GM18909 (cell line): ENCODE measurements at regions not wholly inside any gene's neighbourhood (a gene's known extent, or its start where the extent isn't known, plus 50 kb on each side); places are given as distances from the start of the nearest gene placed in this dataset.
"Not testable (repeated sequence)": the region's sequence is repeated elsewhere in the genome, so short reads cannot be mapped to it uniquely, and the experiment has no call there.

Source experiments
- ATAC-seq: cut with Tn5 transposase; IDR thresholded peaks from one replicate; pipeline ENCODE4 v1.9.1; 2021; ENCODE audit warnings: mild to moderate bottlenecking; ENCODE audit not compliant: unreplicated experiment, poor library complexity

DNA sequence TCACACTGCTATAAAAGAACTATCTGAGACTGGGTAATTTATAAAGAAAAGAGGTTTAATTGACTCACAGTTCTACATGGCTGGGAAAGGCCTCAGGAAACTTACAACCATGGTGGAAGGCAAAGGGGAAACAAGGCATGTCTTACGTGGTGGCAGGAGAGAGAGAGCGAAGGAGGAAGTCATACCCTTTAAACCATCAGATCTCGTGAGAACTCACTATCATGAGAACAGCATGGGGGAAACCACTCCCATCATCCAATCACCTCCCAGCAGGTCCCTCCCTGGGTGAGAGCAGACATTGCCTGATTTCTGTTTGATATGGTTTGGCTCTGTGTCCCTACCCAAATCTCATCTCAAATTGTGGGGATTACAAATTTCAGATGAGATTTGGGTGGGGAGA lies 86.9 kb upstream of the CTDP1 start:
- ATAC-seq = not testable (repeated sequence)

DNA sequence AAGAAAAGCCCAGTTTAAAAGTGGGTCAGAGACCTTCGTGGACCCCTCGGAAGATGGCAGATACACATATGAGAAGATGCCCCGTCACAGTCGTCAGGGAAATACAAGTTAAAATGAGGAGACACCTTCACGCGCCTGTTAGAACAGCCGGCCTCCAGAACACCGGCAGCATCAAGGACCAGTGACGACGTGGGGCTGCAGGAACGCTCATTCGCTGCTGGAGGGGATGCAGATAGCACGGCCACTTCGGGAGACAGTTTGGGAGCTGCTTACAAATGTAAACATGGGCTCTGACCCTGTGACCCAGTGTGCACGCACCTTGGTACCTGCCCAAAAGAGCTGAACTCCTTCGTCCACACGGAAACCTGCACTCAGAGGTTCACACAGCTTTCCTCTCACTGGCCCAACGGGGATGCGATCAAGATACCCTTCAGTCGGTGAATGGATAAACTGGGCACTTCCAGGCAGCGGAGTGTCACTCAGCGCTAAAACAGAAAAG lies 83.7 kb upstream of the CTDP1 start:
- no peak for ATAC-seq

DNA sequence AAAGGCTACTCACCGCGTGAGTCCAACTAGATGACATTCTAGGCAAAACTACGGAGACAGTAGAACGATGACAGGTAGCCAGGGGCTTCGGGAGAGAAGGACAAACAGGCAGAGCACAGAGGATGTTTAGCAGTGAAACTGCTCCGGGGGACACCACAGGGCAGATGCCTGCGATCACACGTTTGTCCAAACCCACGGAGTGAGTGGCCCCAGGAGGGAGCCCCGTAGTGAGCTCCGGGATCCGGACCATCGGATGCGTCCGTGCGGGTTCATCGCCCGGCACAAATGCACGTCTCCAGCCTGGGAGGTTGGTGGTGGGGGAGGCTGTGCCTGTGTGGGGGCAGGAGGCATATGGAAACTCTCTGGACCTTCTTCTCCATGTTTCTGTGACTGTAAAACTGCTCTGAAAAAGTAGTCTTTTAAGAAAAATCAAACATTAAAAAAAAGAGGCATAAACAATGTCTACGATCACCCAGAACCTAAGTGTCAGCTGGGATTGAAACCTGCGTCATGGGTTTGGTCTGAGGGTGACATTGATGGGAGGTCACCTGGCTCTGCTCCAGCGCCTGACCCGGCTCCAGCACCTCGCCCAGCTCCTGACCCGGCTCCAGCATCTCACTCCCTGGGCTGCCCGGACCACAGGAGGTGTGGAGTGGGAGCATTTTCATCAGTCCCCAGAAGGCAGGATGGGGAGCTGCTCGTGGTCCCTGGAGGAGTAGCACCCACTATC lies 83.0 kb upstream of the CTDP1 start:
- ATAC-seq = no peak

DNA sequence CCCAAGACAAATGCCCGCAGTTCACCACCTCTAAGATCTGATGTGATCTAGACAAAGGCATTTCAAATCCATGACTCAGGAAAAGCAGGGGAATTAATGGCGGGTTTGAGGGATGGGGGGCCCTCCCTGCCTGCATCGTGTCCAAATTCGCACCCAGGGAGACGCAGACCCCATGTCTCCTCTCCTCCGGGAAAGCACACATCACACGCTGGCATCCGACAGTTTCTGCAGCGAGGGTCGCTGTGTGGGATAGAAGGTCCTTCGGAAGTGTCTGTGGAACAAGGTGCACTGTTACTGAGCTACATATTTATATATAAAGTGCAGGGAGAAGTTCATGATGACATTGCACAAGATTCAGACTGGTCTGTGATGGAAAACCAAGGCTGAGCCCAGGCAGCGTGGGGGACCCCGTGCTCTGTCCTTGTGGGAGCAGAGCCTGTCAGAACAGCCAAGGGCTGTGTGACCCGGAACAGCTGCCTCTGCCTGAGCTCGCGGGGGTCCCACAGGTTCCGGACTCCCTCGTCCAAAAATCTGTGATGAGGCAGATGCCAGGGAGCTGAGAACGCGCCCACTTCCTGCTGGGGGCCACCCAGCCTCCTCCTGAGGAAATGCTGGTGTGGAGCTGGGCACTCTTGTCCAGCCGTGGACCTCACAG lies 82.3 kb upstream of the CTDP1 start:
- no peak for ATAC-seq

DNA sequence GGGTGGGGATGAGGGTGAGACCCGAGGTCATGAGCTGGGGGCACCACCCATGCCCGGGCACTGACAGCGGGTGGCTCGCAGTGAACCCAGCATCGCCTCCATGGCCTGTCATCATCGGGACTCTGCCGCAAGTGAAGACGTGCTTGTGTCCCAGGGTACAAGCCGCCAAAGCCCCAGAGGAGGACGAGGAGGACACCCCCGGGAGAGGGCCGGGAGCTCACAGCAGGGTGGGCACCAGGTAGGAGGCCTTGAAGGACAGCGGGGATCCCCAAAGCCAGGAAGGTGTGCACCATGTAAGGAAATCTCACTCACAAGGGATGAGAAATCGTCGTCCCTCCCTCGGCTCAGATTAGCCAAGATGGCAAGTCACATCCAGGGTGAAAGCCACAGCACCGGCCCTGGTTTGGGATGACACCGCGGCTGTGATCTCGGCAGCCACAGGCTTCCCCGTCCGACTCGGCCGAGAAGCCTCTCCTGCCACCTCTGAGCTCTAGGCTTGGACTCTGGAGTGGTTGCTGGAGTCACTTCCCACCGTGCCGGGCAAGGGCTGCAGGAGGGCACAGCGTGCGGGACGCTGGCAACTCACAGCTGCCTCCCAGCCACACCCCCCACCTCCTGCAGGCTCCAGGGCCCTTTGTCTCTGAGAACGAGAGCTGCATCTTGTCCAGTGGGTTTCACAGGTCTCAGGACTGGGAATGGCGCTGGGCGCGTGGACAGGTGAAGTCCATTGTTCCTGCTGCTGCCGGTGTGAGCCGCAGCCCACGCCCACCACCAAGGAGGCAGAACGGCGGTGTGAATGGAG lies 81.6 kb upstream of the CTDP1 start:
- ATAC-seq = no peak

DNA sequence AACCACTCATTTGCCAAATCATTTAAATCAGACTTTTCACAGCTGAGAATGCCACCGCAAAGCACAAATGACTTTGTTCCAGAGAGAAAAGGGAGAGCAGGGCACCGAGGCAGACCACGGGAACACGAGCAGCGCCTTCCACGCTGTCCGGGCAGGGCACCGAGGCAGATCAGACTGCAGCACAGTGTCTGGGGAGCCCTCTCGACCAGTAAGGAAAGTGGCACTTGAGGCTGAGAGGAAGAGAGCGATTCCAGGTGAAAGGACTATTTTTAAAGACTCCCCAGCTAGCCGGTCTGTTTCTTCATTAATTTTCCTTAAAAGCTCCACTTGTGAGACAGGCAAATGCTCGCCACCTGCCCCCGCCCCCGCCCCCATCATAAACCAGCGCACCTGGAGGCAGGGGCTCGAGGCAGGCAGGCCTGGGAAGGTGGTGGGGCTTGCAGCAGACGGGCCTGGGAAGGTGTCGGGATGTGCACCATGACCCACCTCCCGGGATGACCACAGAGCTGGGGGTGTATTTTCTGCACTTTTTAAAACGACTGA lies 80.9 kb upstream of the CTDP1 start:
- ATAC-seq = no peak

DNA sequence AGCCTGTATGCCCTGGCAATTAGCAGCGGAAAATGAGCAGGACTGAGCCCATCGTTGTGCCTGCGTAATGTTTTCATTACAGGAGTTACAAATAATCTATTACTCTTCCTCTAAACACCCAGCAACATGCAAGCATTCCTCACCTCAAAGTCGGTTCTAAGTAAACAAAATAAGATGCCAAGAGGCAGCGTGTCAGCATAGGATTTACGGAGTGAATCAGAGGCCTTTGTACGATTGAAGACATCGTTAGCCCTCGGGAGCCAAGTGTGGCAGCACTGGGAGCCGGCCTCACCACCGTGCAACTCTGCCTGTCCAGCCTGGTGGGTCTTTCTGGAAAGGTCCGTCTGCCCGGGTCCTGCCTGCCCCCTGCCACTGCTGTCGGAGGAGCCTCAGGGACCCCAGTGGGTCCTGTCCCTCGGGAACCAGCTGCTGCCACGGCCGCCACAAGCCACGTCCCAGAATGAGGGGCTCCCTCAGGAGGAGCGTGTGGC lies 80.1 kb upstream of the CTDP1 start:
- no peak for ATAC-seq

DNA sequence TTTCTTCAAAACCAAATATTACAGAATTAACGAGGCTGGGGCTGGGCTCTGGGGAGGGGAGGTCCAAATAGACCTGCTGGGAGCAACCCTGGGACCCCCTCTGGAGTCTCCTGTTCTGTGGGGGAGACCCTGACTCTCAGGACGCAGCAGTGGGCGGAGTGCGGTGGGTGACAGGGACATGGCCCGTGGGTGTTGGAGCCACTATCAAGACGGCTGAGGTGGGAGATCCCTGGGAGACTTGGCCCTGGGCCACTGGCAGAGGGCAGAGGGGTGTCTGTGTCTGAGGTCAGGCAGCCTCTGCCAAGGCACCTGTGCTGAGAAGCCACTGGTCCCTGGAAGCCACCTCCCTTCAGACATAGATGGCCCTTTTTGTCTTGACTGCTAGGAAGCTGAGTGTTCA lies 79.5 kb upstream of the CTDP1 start:
- ATAC-seq = no peak

DNA sequence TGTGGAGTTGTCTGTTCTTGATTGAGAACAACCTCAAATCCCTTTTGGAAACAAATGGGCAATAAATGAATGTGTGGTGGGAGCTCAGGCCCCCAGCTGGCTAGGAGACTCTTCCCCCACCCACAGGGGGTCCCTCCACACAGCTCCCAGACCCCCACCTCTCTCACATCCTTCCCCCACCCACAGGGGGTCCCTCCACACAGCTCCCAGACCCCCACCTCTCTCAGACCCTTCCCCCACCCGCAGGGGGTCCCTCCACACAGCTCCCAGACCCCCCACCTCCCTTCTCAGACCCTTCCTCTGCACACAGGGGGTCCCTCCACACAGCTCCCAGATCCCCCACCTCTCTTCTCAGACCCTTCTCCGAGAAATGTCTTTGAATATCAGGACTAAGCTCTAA lies 79.0 kb upstream of the CTDP1 start:
- no peak for ATAC-seq

DNA sequence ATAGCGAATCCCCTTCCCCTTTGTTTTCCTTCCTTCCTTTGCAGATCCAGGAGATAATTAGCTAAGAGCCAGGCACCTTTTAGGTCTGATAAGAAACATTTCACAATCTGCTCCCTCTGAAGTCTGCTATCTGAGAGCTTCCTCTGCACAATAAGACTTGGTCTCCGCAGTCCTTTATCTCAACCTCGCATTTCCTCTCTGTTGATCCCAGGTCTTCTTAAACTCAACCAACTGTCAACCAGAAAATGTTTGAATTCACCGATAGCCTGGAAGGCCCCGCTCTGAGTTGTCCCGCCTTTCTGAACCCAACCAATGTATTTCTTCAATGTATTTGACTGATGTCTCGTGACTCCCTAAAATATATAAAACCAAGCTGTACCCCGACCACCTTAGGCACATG lies 78.4 kb upstream of the CTDP1 start:
- no peak for ATAC-seq

DNA sequence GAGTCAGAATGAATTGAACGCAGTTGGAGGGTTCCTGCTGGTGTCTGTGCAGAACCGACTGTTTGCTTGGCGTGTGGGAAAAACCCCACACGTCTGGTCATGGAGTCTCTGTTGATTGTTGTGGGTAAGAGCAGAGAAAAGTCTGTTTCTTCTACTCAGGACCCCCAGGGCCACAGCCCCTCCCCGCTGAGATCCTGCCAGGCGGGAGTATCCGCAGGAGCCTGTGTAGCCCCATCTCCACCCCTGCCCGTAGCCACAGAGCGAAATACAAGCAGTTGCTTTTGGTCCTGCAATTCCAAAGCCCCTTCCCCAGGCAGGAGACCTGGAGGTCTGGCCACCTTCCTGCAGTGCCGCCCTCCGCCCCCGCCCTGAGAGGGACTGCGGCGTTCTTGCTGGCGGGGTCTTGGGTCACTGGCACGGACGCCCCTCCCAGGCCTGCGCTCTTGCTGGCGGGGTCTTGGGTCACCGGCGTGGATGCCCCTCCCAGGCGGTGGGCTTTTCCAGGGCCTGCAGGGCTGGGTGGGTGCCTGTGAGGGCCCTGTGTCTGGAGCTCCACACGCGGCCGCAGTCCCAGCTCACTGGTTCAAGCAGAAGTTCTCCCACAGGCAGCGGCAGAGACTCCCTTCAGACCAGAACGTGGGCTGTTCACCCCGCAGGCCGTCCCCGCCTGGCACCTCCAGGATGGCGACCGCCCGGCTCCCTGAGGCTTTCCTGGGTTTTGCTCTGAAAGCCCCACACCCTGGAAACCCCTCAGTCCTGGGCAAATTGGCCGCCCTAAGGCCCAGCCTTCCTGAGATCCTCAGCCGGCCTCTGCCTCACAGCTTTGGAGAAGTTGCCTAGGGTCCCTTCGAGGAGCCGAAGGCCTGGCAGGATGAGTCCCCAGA lies 76.0 kb upstream of the CTDP1 start:
- no peak for ATAC-seq

DNA sequence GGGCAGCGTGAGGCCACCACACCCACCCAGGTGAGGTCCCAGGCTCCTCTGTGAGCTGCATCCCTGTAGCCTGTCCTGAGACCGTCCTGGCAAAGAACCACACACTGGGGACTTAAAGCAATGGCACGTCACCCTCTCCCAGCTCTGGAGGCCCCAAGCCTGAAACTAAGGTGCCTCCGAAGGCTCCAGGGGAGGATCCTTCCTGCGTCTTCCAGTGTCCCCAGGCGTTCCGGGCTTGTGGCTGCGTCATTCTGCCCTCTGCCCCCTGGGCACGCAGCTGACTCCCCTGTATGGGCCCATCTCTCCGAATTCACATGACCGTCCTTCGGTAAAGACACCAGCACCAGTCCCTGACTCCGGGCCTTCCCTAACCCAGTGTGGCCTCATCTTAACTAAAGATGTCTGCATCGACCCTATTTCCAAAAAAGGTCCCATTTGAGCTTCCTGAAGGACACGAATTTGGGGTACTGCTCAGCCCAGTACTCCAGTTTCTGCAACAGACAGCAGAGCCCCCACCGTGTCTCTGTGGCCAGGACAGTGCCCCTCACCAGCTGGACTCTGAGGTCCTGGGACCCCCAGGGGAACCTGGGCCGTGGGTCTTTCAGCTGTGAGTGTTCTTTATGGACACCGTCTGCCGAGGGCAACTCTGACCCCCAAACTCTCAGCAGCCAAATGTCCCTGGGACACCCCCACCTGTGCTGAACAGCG lies 75.2 kb upstream of the CTDP1 start:
- no peak for ATAC-seq

DNA sequence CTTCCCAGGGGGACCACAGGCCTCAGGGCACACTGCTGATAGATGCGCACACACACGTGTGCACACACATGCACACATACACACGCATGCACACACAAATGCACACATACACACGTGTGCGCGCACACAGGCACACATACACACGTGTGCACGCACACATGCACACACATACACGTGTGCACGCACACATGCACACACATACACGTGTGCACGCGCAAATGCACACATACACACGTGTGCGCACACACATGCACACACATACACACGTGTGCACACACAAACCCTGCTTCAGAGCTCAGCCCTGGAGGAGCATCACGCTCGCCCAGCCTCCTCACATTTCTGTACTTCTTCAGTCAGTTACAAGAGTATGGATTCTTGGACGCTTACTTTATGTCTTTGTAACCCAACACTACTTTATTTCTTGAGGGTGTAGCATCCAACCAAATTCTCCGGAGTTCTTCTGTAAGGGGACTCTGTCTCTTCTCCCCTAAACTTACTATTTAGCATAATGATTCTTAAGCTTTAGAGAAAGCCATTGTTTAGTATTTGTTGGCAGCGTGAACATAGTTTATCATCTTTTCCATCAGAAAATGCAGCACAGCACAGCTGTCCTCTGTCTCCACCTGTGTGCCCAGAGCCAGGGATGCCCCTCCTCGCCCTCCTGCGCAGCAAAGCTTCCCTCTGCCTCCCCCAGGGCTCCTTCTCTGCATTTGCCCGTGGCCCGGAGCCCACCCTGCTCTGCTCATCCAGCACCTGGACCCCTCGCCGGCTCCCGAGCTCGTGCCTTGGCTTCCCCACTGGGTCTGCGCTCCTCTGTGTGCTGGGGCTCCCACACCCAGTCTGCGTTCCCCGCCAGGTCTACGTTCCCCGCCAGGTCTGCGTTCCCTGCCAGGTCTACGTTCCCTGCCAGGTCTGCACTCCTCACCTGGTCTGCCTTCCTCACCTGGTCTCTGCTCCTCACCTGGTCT lies 74.4 kb upstream of the CTDP1 start:
- no peak for ATAC-seq

DNA sequence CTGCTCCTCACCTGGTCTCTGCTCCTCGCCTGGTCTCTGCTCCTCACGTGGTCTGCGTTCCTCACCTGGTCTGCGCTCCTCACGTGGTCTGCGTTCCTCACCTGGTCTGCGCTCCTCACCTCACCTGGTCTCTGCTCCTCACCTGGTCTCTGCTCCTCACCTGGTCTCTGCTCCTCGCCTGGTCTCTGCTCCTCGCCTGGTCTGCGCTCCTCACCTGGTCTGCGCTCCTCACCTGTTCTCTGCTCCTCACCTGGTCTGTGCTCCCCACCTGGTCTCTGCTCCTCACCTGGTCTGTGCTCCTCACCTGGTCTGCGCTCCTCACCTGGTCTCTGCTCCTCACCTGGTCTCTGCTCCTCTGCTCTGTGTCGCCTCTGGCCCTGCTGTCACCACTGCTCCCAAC lies 73.5 kb upstream of the CTDP1 start:
- ATAC-seq = not testable (repeated sequence)

DNA sequence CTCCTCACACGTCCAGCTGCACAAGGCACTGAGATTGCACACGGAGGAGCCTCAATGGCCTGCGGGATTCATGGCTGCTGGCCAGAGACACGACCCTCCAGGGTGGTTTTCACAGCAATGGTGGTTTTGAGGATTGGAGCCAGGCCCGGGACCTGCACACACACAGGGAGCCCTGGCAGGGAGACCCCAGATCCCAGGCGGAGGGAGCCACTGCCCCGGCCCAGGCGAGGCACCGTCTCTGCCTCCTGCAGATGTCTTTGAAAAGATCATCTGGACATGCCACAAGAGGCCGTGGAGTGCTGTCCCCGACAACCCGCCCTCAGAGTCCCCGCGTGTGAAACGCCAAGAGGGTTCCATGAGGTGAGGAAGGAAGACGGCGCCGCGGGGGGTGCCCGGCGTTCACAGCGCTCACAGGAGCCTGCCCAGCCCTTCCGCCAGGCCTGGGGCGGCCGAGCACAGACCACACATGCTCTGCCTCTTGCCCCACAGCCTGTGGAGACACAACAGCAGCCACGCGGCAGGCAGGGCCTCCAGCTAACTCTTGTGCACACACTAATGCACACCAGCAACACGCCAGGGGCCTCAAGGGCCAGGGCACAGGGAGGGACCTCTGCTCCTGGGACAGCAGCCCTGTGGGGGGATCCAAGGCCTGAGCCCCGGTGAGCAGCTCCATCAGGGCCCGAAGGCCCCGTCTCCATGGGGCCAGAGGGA lies 72.8 kb upstream of the CTDP1 start:
- ATAC-seq = no peak

DNA sequence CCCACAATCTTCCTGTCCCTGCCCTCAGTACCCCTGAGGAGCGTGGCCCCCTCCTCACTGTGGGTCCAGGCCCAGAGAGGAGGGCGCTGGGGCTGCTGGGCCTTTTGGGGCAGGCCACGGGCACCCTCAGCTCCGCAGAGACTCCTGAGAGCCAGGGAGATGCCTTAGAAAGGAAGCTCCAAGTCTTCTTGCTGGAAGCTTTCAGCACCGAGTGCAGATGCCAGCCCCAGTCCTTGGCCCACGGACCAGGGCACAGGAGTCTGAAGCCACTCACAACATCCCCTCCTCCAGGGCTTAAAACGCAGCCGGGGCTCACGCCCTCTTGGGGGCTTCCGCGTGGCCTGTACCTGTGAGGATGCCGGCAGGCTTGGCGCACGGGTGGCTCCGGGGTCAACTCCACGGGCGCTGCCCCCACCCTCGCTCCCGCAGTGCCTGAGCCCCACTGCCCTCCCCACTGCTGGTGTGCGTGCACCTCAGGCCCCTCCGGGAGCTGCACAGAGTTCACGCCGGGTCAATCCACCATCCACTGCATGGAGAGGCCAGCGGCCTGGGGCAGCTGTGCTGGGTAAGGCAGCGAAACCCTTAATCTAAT lies 72.1 kb upstream of the CTDP1 start:
- no peak for ATAC-seq

DNA sequence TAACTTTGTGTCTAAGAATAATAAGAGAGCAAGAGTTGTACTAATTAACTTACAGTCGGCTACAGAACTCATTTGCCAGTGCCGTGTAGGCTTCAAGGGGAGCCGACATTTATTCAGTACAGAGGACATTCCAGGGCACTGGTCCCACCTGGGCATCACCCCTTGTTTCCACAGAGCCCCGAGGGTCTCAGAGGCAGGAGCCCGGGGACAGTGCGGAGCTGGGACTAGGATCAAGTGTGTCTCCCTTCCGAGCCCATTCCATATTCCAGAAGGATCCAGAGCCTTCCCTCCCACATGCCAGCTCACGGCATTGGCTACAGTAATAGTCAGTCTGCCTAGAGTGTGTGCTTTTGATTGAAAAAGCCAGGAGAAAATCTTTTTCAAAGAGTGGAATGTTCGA lies 71.5 kb upstream of the CTDP1 start:
- no peak for ATAC-seq
